WTC11 (cell line): ENCODE measurements at regions not wholly inside any gene's neighbourhood (a gene's known extent, or its start where the extent isn't known, plus 50 kb on each side); places are given as distances from the start of the nearest gene placed in this dataset.

Experiments used
- ATAC-seq: fragments of 200-7000 bp; cut with Tn5 transposase; 2 replicates; pipeline ENCODE4 v1.10.0; 2021; ENCODE audit warnings: mild to moderate bottlenecking, moderate library complexity
- CTCF ChIA-PET: fragments of 300-600 bp; sonication (Branson Sonifier 250); formaldehyde crosslinking; loops from one replicate; lab custom pipeline; 2021; ENCODE audit warnings: antibody characterized with exemption; lab: Charles Lee
- POLR2A ChIA-PET: fragments of 350-600 bp; sonication (Branson Sonifier 250); formaldehyde crosslinking; loops from one replicate; lab custom pipeline; 2021; ENCODE audit warnings: antibody characterized with exemption; lab: Charles Lee
- DNase-seq: peaks from one replicate; pipeline ENCODE4 v3.0.0; 2021; ENCODE audit warnings: low spot score
- H3K27ac Mint-ChIP-seq: 2 replicates; pipeline ENCODE4 v1.8.0; 2021; ENCODE audit warnings: mixed read lengths
- H3K27me3 Mint-ChIP-seq: 2 replicates; pipeline ENCODE4 v1.8.0; 2021; ENCODE audit warnings: low read depth, mild to moderate bottlenecking, moderate library complexity, mixed read lengths
- H3K36me3 Mint-ChIP-seq: 2 replicates; pipeline ENCODE4 v1.8.0; 2021; ENCODE audit warnings: mixed read lengths
- H3K4me1 Mint-ChIP-seq: 2 replicates; pipeline ENCODE4 v1.8.0; 2022; ENCODE audit warnings: mixed read lengths
- H3K4me3 Mint-ChIP-seq: 2 replicates; pipeline ENCODE4 v1.8.0; 2021; ENCODE audit warnings: mild to moderate bottlenecking, moderate library complexity, mixed read lengths
- H3K9me3 Mint-ChIP-seq: 2 replicates; pipeline ENCODE4 v1.8.0; 2021; ENCODE audit warnings: mixed read lengths
- CBFB ChIP-seq: sonication (generic); formaldehyde crosslinking; IDR thresholded peaks from 2 replicates; pipeline ENCODE4 v1.8.1; 2022; ENCODE audit warnings: mild to moderate bottlenecking, low read depth, missing genetic modification reagents
- CREM ChIP-seq: sonication (generic); formaldehyde crosslinking; IDR thresholded peaks from 2 replicates; pipeline ENCODE4 v1.8.1; 2022; ENCODE audit warnings: mild to moderate bottlenecking, missing genetic modification reagents, moderate library complexity
- EMX1 ChIP-seq: fragments of 250-450 bp; sonication (Bioruptor Pico); IDR thresholded peaks from 2 replicates; pipeline ENCODE4 v1.8.0; 2021; ENCODE audit warnings: mild to moderate bottlenecking
- GRHL2 ChIP-seq: fragments of 250-450 bp; sonication (Bioruptor Pico); IDR thresholded peaks from 2 replicates; pipeline ENCODE4 v1.8.0; 2022; ENCODE audit warnings: mild to moderate bottlenecking, moderate library complexity; ENCODE audit not compliant: insufficient replicate concordance, severe bottlenecking
- HMGA2 ChIP-seq: fragments of 250-450 bp; sonication (Bioruptor Pico); IDR thresholded peaks from 2 replicates; pipeline ENCODE4 v1.4.0; 2021; ENCODE audit warnings: mild to moderate bottlenecking, moderate library complexity
- MXD4 ChIP-seq: fragments of 250-450 bp; sonication (Bioruptor Pico); IDR thresholded peaks from 2 replicates; pipeline ENCODE4 v1.8.0; 2021; ENCODE audit warnings: mild to moderate bottlenecking, moderate library complexity, borderline replicate concordance
- NFATC4 ChIP-seq: fragments of 250-450 bp; sonication (Bioruptor Pico); IDR thresholded peaks from 2 replicates; pipeline ENCODE4 v1.9.0; 2021; ENCODE audit warnings: mild to moderate bottlenecking
- NFE2L1 ChIP-seq: sonication (generic); formaldehyde crosslinking; IDR thresholded peaks from 2 replicates; pipeline ENCODE4 v1.8.1; 2023; ENCODE audit warnings: missing genetic modification reagents
- NR3C1 ChIP-seq: sonication (generic); formaldehyde crosslinking; conservative IDR thresholded peaks from 2 replicates; pipeline ENCODE4 v1.8.1; 2023; ENCODE audit warnings: low read depth, mild to moderate bottlenecking, missing genetic modification reagents
- PRRX2 ChIP-seq: fragments of 250-450 bp; sonication (Bioruptor Pico); IDR thresholded peaks from 2 replicates; pipeline ENCODE4 v1.8.0; 2021; ENCODE audit warnings: mild to moderate bottlenecking
- SMAD4 ChIP-seq: sonication (generic); formaldehyde crosslinking; IDR thresholded peaks from 2 replicates; pipeline ENCODE4 v1.8.0; 2022; ENCODE audit warnings: mild to moderate bottlenecking, missing genetic modification reagents
- ZNF317 ChIP-seq: sonication (generic); formaldehyde crosslinking; IDR thresholded peaks from 2 replicates; pipeline ENCODE4 v1.8.1; 2023; ENCODE audit warnings: low read depth, mild to moderate bottlenecking, moderate library complexity, missing genetic modification reagents, borderline replicate concordance
- ZNF396 ChIP-seq: fragments of 250-450 bp; sonication (Bioruptor Pico); IDR thresholded peaks from 2 replicates; pipeline ENCODE4 v1.8.0; 2021; ENCODE audit warnings: mild to moderate bottlenecking, moderate library complexity, borderline replicate concordance
- TF ChIP-seq, protein P1 (sequence below): fragments of 250-450 bp; sonication (Bioruptor Pico); IDR thresholded peaks from 2 replicates; pipeline ENCODE4 v1.9.0; 2021; ENCODE audit warnings: mild to moderate bottlenecking
- TF ChIP-seq, protein P2 (sequence below): fragments of 200-600 bp; IDR thresholded peaks from 2 replicates; pipeline ENCODE4 v1.8.0; 2022; ENCODE audit warnings: antibody characterized with exemption
- TF ChIP-seq, protein P3 (sequence below): sonication (generic); formaldehyde crosslinking; IDR thresholded peaks from 2 replicates; pipeline ENCODE4 v1.8.1; 2023; ENCODE audit warnings: mild to moderate bottlenecking, missing genetic modification reagents, moderate library complexity
- TF ChIP-seq, protein P4 (sequence below): sonication (generic); formaldehyde crosslinking; IDR thresholded peaks from 2 replicates; pipeline ENCODE4 v1.8.0; 2023; ENCODE audit warnings: mild to moderate bottlenecking, missing genetic modification reagents
- TF ChIP-seq, protein P5 (sequence below): sonication (generic); formaldehyde crosslinking; IDR thresholded peaks from 2 replicates; pipeline ENCODE4 v1.8.1; 2023; ENCODE audit warnings: mild to moderate bottlenecking, missing genetic modification reagents
- TF ChIP-seq, protein P6 (sequence below): sonication (generic); formaldehyde crosslinking; IDR thresholded peaks from 2 replicates; pipeline ENCODE4 v1.8.1; 2022; ENCODE audit warnings: missing genetic modification reagents, borderline replicate concordance
- TF ChIP-seq, protein P7 (sequence below): sonication (generic); formaldehyde crosslinking; IDR thresholded peaks from 2 replicates; pipeline ENCODE4 v1.8.1; 2022; ENCODE audit warnings: low read depth, mild to moderate bottlenecking, moderate library complexity, missing genetic modification reagents, borderline replicate concordance

DNA sequence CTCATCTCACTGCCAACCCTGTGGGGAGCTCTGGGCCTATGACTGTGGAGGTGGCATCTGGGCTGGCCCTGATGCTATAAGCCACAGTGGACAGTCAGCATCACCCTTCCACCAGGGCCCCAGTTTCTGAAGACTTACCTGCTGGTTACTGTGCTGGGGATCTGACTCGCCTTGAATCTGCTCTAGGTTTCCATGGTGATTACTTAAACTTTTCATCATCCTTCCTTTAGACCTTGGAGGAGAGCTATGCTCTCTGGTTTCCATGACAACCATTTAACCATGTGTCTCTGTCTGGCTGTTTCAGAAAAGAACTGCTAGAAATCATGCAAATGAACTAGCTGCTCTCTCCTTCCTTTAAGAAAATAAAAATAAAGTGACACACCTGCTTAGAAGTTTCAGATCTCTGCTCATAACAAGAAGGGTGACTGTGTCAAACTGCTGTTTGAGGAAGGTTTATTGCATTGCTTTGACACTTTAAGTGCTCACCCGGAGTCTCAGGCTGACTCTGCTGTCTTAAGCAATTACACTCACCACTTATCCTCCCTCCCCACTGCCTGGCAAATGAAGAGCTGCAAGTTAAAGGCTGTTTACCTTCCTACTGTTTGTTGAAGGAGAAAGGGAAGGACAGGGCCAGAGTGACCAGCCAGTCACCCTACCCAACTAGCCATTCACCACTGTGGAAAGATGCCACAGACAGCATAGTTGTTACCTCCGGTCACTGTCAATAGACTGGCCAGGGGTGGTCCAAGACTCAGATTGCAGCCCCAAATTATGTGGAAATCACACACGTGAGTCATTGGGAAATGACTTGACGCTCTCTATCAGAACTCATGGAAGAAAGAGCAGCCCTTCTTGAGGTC is 87.6 kb downstream of the HSPH1 start:
- TF ChIP-seq, protein P1, sequence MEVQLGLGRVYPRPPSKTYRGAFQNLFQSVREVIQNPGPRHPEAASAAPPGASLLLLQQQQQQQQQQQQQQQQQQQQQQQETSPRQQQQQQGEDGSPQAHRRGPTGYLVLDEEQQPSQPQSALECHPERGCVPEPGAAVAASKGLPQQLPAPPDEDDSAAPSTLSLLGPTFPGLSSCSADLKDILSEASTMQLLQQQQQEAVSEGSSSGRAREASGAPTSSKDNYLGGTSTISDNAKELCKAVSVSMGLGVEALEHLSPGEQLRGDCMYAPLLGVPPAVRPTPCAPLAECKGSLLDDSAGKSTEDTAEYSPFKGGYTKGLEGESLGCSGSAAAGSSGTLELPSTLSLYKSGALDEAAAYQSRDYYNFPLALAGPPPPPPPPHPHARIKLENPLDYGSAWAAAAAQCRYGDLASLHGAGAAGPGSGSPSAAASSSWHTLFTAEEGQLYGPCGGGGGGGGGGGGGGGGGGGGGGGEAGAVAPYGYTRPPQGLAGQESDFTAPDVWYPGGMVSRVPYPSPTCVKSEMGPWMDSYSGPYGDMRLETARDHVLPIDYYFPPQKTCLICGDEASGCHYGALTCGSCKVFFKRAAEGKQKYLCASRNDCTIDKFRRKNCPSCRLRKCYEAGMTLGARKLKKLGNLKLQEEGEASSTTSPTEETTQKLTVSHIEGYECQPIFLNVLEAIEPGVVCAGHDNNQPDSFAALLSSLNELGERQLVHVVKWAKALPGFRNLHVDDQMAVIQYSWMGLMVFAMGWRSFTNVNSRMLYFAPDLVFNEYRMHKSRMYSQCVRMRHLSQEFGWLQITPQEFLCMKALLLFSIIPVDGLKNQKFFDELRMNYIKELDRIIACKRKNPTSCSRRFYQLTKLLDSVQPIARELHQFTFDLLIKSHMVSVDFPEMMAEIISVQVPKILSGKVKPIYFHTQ (CRISPR knock-in tag) = no peak
- TF ChIP-seq, protein P2, sequence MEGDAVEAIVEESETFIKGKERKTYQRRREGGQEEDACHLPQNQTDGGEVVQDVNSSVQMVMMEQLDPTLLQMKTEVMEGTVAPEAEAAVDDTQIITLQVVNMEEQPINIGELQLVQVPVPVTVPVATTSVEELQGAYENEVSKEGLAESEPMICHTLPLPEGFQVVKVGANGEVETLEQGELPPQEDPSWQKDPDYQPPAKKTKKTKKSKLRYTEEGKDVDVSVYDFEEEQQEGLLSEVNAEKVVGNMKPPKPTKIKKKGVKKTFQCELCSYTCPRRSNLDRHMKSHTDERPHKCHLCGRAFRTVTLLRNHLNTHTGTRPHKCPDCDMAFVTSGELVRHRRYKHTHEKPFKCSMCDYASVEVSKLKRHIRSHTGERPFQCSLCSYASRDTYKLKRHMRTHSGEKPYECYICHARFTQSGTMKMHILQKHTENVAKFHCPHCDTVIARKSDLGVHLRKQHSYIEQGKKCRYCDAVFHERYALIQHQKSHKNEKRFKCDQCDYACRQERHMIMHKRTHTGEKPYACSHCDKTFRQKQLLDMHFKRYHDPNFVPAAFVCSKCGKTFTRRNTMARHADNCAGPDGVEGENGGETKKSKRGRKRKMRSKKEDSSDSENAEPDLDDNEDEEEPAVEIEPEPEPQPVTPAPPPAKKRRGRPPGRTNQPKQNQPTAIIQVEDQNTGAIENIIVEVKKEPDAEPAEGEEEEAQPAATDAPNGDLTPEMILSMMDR = no peak
- TF ChIP-seq NFE2L1 (CRISPR knock-in tag) = no peak
- TF ChIP-seq CBFB (CRISPR knock-in tag) = no peak
- TF ChIP-seq, protein P3, sequence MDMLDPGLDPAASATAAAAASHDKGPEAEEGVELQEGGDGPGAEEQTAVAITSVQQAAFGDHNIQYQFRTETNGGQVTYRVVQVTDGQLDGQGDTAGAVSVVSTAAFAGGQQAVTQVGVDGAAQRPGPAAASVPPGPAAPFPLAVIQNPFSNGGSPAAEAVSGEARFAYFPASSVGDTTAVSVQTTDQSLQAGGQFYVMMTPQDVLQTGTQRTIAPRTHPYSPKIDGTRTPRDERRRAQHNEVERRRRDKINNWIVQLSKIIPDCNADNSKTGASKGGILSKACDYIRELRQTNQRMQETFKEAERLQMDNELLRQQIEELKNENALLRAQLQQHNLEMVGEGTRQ = no peak
- TF ChIP-seq, protein P4, sequence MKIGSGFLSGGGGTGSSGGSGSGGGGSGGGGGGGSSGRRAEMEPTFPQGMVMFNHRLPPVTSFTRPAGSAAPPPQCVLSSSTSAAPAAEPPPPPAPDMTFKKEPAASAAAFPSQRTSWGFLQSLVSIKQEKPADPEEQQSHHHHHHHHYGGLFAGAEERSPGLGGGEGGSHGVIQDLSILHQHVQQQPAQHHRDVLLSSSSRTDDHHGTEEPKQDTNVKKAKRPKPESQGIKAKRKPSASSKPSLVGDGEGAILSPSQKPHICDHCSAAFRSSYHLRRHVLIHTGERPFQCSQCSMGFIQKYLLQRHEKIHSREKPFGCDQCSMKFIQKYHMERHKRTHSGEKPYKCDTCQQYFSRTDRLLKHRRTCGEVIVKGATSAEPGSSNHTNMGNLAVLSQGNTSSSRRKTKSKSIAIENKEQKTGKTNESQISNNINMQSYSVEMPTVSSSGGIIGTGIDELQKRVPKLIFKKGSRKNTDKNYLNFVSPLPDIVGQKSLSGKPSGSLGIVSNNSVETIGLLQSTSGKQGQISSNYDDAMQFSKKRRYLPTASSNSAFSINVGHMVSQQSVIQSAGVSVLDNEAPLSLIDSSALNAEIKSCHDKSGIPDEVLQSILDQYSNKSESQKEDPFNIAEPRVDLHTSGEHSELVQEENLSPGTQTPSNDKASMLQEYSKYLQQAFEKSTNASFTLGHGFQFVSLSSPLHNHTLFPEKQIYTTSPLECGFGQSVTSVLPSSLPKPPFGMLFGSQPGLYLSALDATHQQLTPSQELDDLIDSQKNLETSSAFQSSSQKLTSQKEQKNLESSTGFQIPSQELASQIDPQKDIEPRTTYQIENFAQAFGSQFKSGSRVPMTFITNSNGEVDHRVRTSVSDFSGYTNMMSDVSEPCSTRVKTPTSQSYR = no peak
- TF ChIP-seq, protein P5, sequence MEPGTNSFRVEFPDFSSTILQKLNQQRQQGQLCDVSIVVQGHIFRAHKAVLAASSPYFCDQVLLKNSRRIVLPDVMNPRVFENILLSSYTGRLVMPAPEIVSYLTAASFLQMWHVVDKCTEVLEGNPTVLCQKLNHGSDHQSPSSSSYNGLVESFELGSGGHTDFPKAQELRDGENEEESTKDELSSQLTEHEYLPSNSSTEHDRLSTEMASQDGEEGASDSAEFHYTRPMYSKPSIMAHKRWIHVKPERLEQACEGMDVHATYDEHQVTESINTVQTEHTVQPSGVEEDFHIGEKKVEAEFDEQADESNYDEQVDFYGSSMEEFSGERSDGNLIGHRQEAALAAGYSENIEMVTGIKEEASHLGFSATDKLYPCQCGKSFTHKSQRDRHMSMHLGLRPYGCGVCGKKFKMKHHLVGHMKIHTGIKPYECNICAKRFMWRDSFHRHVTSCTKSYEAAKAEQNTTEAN = no peak
- no peak for TF ChIP-seq EMX1 (CRISPR knock-in tag)
- TF ChIP-seq HMGA2 (CRISPR knock-in tag) = no peak
- TF ChIP-seq NR3C1 = no peak
- no peak for TF ChIP-seq NFATC4
- TF ChIP-seq ZNF317 (CRISPR knock-in tag) = no peak
- no peak for TF ChIP-seq PRRX2 (CRISPR knock-in tag)
- TF ChIP-seq CREM (CRISPR knock-in tag) = no peak
- no peak for TF ChIP-seq MXD4 (CRISPR knock-in tag)
- TF ChIP-seq SMAD4 = no peak
- Mint-ChIP-seq H3K4me3 (no peak overlapping the region), H3K36me3 (no peaks in the 10 kb centered on the region), H3K27me3 (no peaks in the 10 kb centered on the region; the same call in none of the 2 replicates), H3K4me1 (peaks cover 23% of the 10 kb centered on the region), H3K27ac (no peak overlapping the region), H3K9me3 (no peaks in the 10 kb centered on the region)
- ATAC-seq = no peak
- POLR2A ChIA-PET = interaction anchor here (0.6 kb wide), 1 partner anchor 23 kb away, joined by 3 read pairs; no protein-coding TSS in a partner anchor
- no peak for DNase-seq
- CTCF ChIA-PET = interaction anchor here (0.6 kb wide), 1 partner anchor 24 kb away, joined by 3 read pairs; no protein-coding TSS in a partner anchor

DNA sequence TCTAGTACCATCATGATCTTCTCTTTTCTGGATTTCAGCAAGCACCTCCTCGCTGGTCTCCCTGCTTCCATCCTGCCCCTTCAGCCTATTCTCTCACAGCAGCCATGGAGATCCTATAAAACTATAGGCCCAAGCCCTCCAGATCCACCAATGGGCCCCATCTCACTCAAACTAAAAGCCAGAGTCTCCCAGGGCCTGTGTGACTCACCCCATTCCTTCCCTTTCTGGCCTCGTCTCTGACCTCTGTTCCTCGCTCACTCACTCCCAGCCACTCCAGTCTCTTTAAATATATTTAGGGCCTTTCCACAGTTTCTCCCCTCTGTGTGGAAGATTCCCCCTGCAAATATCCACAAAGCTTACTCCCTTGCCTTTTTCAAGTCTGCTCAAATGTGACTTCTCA is 89.7 kb downstream of the HSPH1 start:
- Mint-ChIP-seq H3K4me3 (no peak overlapping the region), H3K36me3 (no peaks in the 10 kb centered on the region), H3K9me3 (no peaks in the 10 kb centered on the region), H3K4me1 (peaks cover 23% of the 10 kb centered on the region), H3K27ac (no peak overlapping the region), H3K27me3 (no peaks in the 10 kb centered on the region; the same call in none of the 2 replicates)
- POLR2A ChIA-PET = no interaction called here
- CTCF ChIA-PET = no interaction called here
- ATAC-seq = no peak
- DNase-seq = no peak
- TF ChIP-seq ZNF396 (CRISPR knock-in tag) (no peak), CBFB (CRISPR knock-in tag) (no peak), GRHL2 (CRISPR knock-in tag) (no peak)
- TF ChIP-seq, protein P6, sequence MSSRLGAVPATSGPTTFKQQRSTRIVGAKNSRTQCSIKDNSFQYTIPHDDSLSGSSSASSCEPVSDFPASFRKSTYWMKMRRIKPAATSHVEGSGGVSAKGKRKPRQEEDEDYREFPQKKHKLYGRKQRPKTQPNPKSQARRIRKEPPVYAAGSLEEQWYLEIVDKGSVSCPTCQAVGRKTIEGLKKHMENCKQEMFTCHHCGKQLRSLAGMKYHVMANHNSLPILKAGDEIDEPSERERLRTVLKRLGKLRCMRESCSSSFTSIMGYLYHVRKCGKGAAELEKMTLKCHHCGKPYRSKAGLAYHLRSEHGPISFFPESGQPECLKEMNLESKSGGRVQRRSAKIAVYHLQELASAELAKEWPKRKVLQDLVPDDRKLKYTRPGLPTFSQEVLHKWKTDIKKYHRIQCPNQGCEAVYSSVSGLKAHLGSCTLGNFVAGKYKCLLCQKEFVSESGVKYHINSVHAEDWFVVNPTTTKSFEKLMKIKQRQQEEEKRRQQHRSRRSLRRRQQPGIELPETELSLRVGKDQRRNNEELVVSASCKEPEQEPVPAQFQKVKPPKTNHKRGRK = no peak
- TF ChIP-seq, protein P7, sequence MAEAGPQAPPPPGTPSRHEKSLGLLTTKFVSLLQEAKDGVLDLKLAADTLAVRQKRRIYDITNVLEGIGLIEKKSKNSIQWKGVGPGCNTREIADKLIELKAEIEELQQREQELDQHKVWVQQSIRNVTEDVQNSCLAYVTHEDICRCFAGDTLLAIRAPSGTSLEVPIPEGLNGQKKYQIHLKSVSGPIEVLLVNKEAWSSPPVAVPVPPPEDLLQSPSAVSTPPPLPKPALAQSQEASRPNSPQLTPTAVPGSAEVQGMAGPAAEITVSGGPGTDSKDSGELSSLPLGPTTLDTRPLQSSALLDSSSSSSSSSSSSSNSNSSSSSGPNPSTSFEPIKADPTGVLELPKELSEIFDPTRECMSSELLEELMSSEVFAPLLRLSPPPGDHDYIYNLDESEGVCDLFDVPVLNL = no peak
